Prostate gland (tissue), 2 donors: ENCODE measurements at regions not wholly inside any gene's neighbourhood (a gene's known extent, or its start where the extent isn't known, plus 50 kb on each side); places are given as distances from the start of the nearest gene placed in this dataset.

Source experiments
- DNase-seq: peaks from one replicate; pipeline ENCODE4 v3.0.0-alpha.2; 2019; ENCODE audit warnings: low spot score
- H3K27ac ChIP-seq, 2 donors: fragments of 200-600 bp; sonication (generic); 2 replicates each; pipeline ENCODE4 v1.5.1; 2017 to 2019
- H3K27me3 ChIP-seq: fragments of 200-600 bp; sonication (generic); replicated peaks from 2 replicates; pipeline ENCODE4 v1.5.1; 2019; ENCODE audit not compliant: insufficient read depth
- H3K36me3 ChIP-seq, 2 donors: fragments of 200-600 bp; sonication (generic); 1 replicate in 1 of 2; 2 replicates in 1 of 2; pipeline versions ENCODE4 v1.5.1 to v1.8.1; 2017 to 2019
- H3K4me1 ChIP-seq: fragments of 200-600 bp; sonication (generic); replicated peaks from 2 replicates; pipeline ENCODE4 v1.5.1; 2019
- H3K4me3 ChIP-seq, 2 donors: fragments of 200-600 bp; sonication (generic); 2 replicates each; pipeline ENCODE4 v1.5.1; 2017 to 2019
- H3K9me3 ChIP-seq: fragments of 200-600 bp; sonication (generic); 2 replicates; pipeline ENCODE4 v1.5.1; 2017
- POLR2A ChIP-seq: fragments of 450-650 bp; IDR thresholded peaks from one replicate; pipeline ENCODE4 v1.6.1; 2016; ENCODE audit warnings: antibody characterized with exemption, mild to moderate bottlenecking
- POLR2AphosphoS5 ChIP-seq: sonication (generic); formaldehyde crosslinking; IDR thresholded peaks from one replicate; pipeline ENCODE4 v1.6.1; 2017; ENCODE audit warnings: antibody characterized with exemption
- WGBS: methylation state at CpG from one replicate; pipeline ENCODE4 v1.1.5; 2018; 5-methylcytosine and 5-hydroxymethylcytosine counted together
- intact Hi-C: fragments of 100-400 bp; cut with DNase I; formaldehyde crosslinking; loops from one replicate; pipeline ENCODE4 v1.14.2; 2022
- TF ChIP-seq, protein P1 (sequence below), 4 experiments: fragments of 200-600 bp in 2 of 4; fragments of 450-650 bp in 2 of 4; sonication (generic) in 2 of 4; IDR thresholded peaks; 1 replicate in 3 of 4; 2 replicates in 1 of 4; pipeline ENCODE4 v1.5.1; 2016 to 2019; ENCODE audit warnings: antibody characterized with exemption in 4 of 4, mild to moderate bottlenecking in 2 of 4, moderate library complexity in 2 of 4

DNA sequence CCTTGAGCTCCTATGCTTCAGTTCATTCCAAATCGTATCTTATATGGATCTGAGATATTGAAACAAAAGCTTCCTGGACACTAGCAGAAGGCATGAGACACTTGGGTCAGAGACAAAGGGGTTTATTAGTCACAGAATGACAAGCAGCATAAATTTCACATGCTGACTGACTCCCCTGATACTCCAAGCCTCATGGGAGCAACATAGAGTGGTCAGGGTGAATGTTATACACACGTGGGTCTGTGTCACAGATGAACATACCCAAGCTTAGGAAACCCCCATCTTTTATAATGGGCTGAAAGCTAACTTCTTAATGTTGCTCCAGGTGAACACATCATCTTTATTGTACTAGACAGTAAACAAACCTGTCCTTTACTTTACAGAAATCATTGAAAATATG is 599.9 kb upstream of the RGS18 start:
- Histone ChIP-seq H3K27me3 (no peaks in the 10 kb centered on the region), H3K4me3 (no peak overlapping the region), H3K9me3 (no peaks in the 10 kb centered on the region), H3K36me3 (no peaks in the 10 kb centered on the region), H3K27ac (no peak overlapping the region), H3K4me1 (no peaks in the 10 kb centered on the region)
- 58% methylated on average over 2 of the region's 2 CpGs for WGBS
- intact Hi-C loops, result no loop called here
- no peak for DNase-seq
- TF ChIP-seq, protein P1, sequence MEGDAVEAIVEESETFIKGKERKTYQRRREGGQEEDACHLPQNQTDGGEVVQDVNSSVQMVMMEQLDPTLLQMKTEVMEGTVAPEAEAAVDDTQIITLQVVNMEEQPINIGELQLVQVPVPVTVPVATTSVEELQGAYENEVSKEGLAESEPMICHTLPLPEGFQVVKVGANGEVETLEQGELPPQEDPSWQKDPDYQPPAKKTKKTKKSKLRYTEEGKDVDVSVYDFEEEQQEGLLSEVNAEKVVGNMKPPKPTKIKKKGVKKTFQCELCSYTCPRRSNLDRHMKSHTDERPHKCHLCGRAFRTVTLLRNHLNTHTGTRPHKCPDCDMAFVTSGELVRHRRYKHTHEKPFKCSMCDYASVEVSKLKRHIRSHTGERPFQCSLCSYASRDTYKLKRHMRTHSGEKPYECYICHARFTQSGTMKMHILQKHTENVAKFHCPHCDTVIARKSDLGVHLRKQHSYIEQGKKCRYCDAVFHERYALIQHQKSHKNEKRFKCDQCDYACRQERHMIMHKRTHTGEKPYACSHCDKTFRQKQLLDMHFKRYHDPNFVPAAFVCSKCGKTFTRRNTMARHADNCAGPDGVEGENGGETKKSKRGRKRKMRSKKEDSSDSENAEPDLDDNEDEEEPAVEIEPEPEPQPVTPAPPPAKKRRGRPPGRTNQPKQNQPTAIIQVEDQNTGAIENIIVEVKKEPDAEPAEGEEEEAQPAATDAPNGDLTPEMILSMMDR (IDR thresholded peaks at IDR 0.05), result no peak
- TF ChIP-seq POLR2A (no peak), POLR2AphosphoS5 (no peak)

DNA sequence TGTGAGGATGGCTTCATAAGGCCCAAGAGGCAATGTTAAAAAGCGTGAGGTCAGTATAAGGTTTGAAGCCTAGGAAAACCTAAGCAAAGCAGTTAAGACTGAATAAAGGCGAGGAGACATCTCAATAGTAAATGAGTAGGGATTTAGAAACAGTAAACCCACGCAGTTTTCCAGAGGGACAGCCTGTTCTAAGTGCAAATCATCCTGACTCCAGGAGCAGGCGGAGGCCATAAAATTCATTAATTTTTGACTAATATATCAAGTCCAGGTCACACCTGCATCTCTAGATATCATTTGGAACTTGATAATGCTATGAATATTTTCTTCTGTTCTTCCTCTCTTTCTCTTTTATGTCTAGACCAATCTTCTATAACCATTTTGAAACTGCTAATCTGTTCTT is 597.0 kb upstream of the RGS18 start:
- H3K27me3 ChIP-seq, result no peaks in the 10 kb centered on the region
- no peak overlapping the region for H3K27ac ChIP-seq
- H3K9me3 ChIP-seq, result no peaks in the 10 kb centered on the region
- DNase-seq, result no peak
- 72% methylated on average over 4 of the region's 4 CpGs for WGBS
- H3K4me1 ChIP-seq, result no peaks in the 10 kb centered on the region
- no peak for TF ChIP-seq POLR2A
- TF ChIP-seq, protein P1 (IDR thresholded peaks at IDR 0.05), result no peak
- TF ChIP-seq POLR2AphosphoS5, result no peak
- H3K36me3 ChIP-seq, result no peaks in the 10 kb centered on the region
- H3K4me3 ChIP-seq, result no peak overlapping the region
- intact Hi-C loops, result no loop called here

DNA sequence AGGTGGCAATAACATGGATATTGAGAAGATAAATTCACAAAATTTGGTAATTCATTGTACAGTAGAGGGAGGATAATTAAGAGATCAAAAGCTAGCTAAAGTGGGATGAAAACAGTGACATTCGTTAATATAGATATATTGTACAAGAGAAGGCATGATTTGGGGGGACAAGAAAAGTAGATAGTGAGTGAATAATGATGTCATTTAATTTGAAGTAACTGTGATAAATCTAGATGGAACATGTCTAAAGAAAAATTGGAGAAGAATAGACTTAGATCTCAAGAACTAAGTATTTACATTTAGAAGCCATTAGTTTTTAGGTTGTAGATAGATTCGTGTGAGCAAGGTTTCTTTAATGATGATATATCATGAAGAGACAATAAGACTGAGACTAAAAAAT is 594.0 kb upstream of the RGS18 start:
- no peak overlapping the region for H3K4me3 ChIP-seq
- H3K27me3 ChIP-seq, result no peaks in the 10 kb centered on the region
- TF ChIP-seq, protein P1 (IDR thresholded peaks at IDR 0.05), result no peak
- TF ChIP-seq POLR2A (no peak), POLR2AphosphoS5 (no peak)
- no peak overlapping the region for H3K27ac ChIP-seq
- no peaks in the 10 kb centered on the region for H3K9me3 ChIP-seq
- no peaks in the 10 kb centered on the region for H3K4me1 ChIP-seq
- intact Hi-C loops, result no loop called here
- 80% methylated on average over 2 of the region's 2 CpGs for WGBS
- no peaks in the 10 kb centered on the region for H3K36me3 ChIP-seq
- DNase-seq, result no peak

DNA sequence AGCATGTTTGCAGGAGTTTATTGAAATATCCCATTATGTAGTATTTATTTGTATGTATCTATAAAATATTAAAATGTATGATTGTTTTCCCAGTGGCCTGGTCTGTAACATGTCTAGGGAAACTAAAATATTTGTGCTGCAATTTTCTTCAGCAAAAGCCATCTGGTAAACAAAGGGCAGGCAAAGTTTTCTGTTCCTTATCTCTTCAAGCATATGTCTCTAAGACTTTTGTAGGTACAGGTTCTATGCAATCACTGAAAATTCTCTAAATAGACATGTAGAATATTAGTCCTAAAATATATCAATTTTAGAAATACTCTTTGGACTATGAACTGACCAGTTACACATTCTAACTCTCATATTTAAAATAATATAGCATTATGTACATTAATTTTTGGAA is 585.8 kb upstream of the RGS18 start:
- intact Hi-C loops, result no loop called here
- H3K4me3 ChIP-seq, result no peak overlapping the region
- H3K9me3 ChIP-seq, result no peaks in the 10 kb centered on the region
- no peaks in the 10 kb centered on the region for H3K36me3 ChIP-seq
- DNase-seq, result no peak
- H3K27me3 ChIP-seq, result no peaks in the 10 kb centered on the region
- no peak overlapping the region for H3K27ac ChIP-seq
- H3K4me1 ChIP-seq, result no peaks in the 10 kb centered on the region
- TF ChIP-seq POLR2AphosphoS5 (no peak), POLR2A (no peak)
- TF ChIP-seq, protein P1 (IDR thresholded peaks at IDR 0.05), result no peak

DNA sequence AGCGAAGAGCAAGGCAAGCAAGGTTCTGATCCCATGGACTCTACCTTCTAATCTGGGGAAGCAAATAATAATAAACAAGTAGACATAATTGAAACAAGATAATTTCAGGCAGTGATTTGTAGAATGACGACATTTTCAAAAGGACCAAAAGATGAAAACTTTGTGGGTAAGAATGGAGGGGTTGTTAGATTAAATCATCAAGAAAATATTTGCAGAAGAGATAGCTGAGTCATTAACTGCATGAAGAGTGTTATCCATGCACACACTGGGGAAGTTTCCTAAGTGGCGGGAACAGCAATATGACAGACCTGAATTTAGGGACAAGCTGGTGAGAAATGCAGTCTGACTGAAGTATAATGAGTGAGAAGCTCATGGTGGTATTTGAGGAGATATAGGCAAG is 583.1 kb upstream of the RGS18 start:
- no peak for DNase-seq
- Histone ChIP-seq H3K4me3 (no peak overlapping the region), H3K4me1 (no peaks in the 10 kb centered on the region), H3K9me3 (no peaks in the 10 kb centered on the region), H3K36me3 (no peaks in the 10 kb centered on the region), H3K27ac (no peak overlapping the region), H3K27me3 (no peaks in the 10 kb centered on the region)
- intact Hi-C loops, result no loop called here
- 79% methylated on average over 3 of the region's 3 CpGs for WGBS
- TF ChIP-seq, protein P1 (IDR thresholded peaks at IDR 0.05), result no peak
- TF ChIP-seq POLR2A, result no peak
- no peak for TF ChIP-seq POLR2AphosphoS5
